HEK293 (cell line): ENCODE measurements at regions not wholly inside any gene's neighbourhood (a gene's known extent, or its start where the extent isn't known, plus 50 kb on each side); places are given as distances from the start of the nearest gene placed in this dataset.

ENCODE experiments used
- CTCF ChIA-PET: fragments of 350-600 bp; formaldehyde crosslinking; extraction: SDS; loops from one replicate; lab custom pipeline; 2021; ENCODE audit warnings: antibody characterized with exemption; lab: Yijun Ruan, JAX
- POLR2A ChIA-PET: fragments of 300-600 bp; formaldehyde crosslinking; extraction: SDS; loops from one replicate; lab custom pipeline; 2020; ENCODE audit warnings: antibody characterized with exemption, inconsistent platforms; lab: Yijun Ruan, JAX
- H3K27ac ChIP-seq: fragments of 200-500 bp; sonication (Bioruptor generic); 2 replicates; pipeline ENCODE4 v1.5.1; 2014; ENCODE audit warnings: low read depth, low read length, control low read depth, inconsistent platforms; ENCODE audit errors: extremely low read depth
- H3K36me3 ChIP-seq, 2 experiments: fragments of 200-500 bp in 1 of 2; sonication (Bioruptor generic) in 1 of 2; 1 replicate in 1 of 2; 2 replicates in 1 of 2; pipeline ENCODE4 v1.5.1; 2014 to 2017; ENCODE audit warnings: inconsistent platforms in 2 of 2, low read length in 2 of 2; ENCODE audit not compliant: control insufficient read depth in 2 of 2, insufficient read depth in 1 of 2
- H3K4me1 ChIP-seq: fragments of 200-500 bp; sonication (Bioruptor generic); 2 replicates; pipeline ENCODE4 v1.5.1; 2014; ENCODE audit warnings: mild to moderate bottlenecking, low read length, inconsistent platforms; ENCODE audit not compliant: control insufficient read depth, insufficient read depth
- H3K4me3 ChIP-seq: 2 replicates; pipeline ENCODE4 v1.5.1; 2011; ENCODE audit warnings: low read depth, mild to moderate bottlenecking, control low read depth, low read length, moderate library complexity
- H3K9me3 ChIP-seq: fragments of 200-500 bp; sonication (Bioruptor generic); 2 replicates; pipeline ENCODE4 v1.5.1; 2014; ENCODE audit warnings: low read depth, low read length, inconsistent platforms; ENCODE audit not compliant: control insufficient read depth, insufficient read depth
- BCL11A ChIP-seq: fragments of 450-650 bp; formaldehyde crosslinking; IDR thresholded peaks from 2 replicates; pipeline ENCODE4 v1.5.1; 2016; ENCODE audit warnings: low read depth, missing biosample characterization, missing genetic modification characterization
- BCL6B ChIP-seq: fragments of 450-650 bp; formaldehyde crosslinking; IDR thresholded peaks from 2 replicates; pipeline ENCODE4 v1.5.1; 2017; ENCODE audit warnings: missing biosample characterization, missing genetic modification characterization
- ELK4 ChIP-seq: IDR thresholded peaks from 2 replicates; pipeline ENCODE4 v1.6.1; 2011; ENCODE audit warnings: mild to moderate bottlenecking, low read depth, low read length, borderline replicate concordance
- HOXC10 ChIP-seq: sonication (generic); formaldehyde crosslinking; IDR thresholded peaks from 2 replicates; pipeline ENCODE4 v1.8.1; 2023; ENCODE audit warnings: mild to moderate bottlenecking, missing genetic modification reagents
- KLF9 ChIP-seq: fragments of 450-650 bp; formaldehyde crosslinking; IDR thresholded peaks from 2 replicates; pipeline ENCODE4 v1.5.1; 2016; ENCODE audit warnings: missing biosample characterization, missing genetic modification characterization, low read depth
- ZNF311 ChIP-seq: fragments of 450-650 bp; formaldehyde crosslinking; IDR thresholded peaks from 2 replicates; pipeline ENCODE4 v1.5.1; 2017; ENCODE audit warnings: missing biosample characterization, missing genetic modification characterization, borderline replicate concordance
- ZNF341 ChIP-seq: fragments of 450-650 bp; formaldehyde crosslinking; IDR thresholded peaks from 2 replicates; pipeline ENCODE4; 2016; ENCODE audit warnings: low read depth, missing biosample characterization, missing genetic modification characterization
- ZNF354C ChIP-seq: fragments of 450-650 bp; formaldehyde crosslinking; IDR thresholded peaks from 2 replicates; pipeline ENCODE4 v1.5.1; 2016; ENCODE audit warnings: missing biosample characterization, missing genetic modification characterization, low read depth, borderline replicate concordance
- ZNF558 ChIP-seq: fragments of 450-650 bp; formaldehyde crosslinking; IDR thresholded peaks from 2 replicates; pipeline ENCODE4 v1.5.1; 2016; ENCODE audit warnings: missing biosample characterization, missing genetic modification characterization
- ZNF560 ChIP-seq: fragments of 450-650 bp; formaldehyde crosslinking; IDR thresholded peaks from 2 replicates; pipeline ENCODE4 v1.5.1; 2017; ENCODE audit warnings: missing biosample characterization, missing genetic modification characterization, borderline replicate concordance
- ZNF571 ChIP-seq: fragments of 450-650 bp; formaldehyde crosslinking; IDR thresholded peaks from 2 replicates; pipeline ENCODE4 v1.5.0; 2017; ENCODE audit warnings: missing biosample characterization, missing genetic modification characterization
- ZNF639 ChIP-seq: fragments of 450-650 bp; formaldehyde crosslinking; IDR thresholded peaks from 2 replicates; pipeline ENCODE4 v1.5.1; 2016; ENCODE audit warnings: missing biosample characterization, missing genetic modification characterization
- ZNF701 ChIP-seq: fragments of 450-650 bp; formaldehyde crosslinking; IDR thresholded peaks from 2 replicates; pipeline ENCODE4 v1.5.1; 2016; ENCODE audit warnings: missing biosample characterization, missing genetic modification characterization
- ZNF776 ChIP-seq: fragments of 450-650 bp; formaldehyde crosslinking; IDR thresholded peaks from 2 replicates; pipeline ENCODE4 v1.5.0; 2017; ENCODE audit warnings: missing biosample characterization, missing genetic modification characterization, borderline replicate concordance
- ZNF830 ChIP-seq: fragments of 450-650 bp; IDR thresholded peaks from 2 replicates; pipeline ENCODE4 v1.5.0; 2018; ENCODE audit warnings: missing biosample characterization, missing genetic modification characterization, low read depth, mild to moderate bottlenecking, moderate library complexity
- ZNF843 ChIP-seq: fragments of 450-650 bp; formaldehyde crosslinking; IDR thresholded peaks from 2 replicates; pipeline ENCODE4 v1.5.1; 2016; ENCODE audit warnings: missing biosample characterization, missing genetic modification characterization
- ZSCAN23 ChIP-seq: fragments of 450-650 bp; formaldehyde crosslinking; IDR thresholded peaks from 2 replicates; pipeline ENCODE4 v1.5.1; 2016; ENCODE audit warnings: missing biosample characterization, missing genetic modification characterization

- ChIA-PET POLR2A (interaction anchor here (0.5 to 0.6 kb wide), 2 partner anchors 143 to 975 kb away, joined by 3 to 4 read pairs; no protein-coding TSS in a partner anchor), CTCF (no interaction called here)
Measured at GRCh38 chr16:73322856-73323255, 274.9 kb upstream of the ZFHX3 start.

GRCh38 chr16:73321853-73322252, 273.9 kb upstream of the ZFHX3 start:
- Histone ChIP-seq H3K36me3 (no peaks in the 10 kb centered on the region), H3K4me1 (no peaks in the 10 kb centered on the region), H3K9me3 (no peaks in the 10 kb centered on the region), H3K4me3 (no peak overlapping the region), H3K27ac (no peak overlapping the region)
- no peak for TF ChIP-seq ZNF571 (tag by site-specific recombination)
- TF ChIP-seq ELK4: no peak
- TF ChIP-seq ZNF701 (tag by site-specific recombination): no peak
- ChIA-PET POLR2A (no interaction called here), CTCF (interaction anchor here (0.7 kb wide), 1 partner anchor 953 kb away, joined by 3 read pairs; no protein-coding TSS in a partner anchor)

More at GRCh38 chr16:73322856-73323255, 274.9 kb upstream of the ZFHX3 start:
- H3K4me1 ChIP-seq: no peaks in the 10 kb centered on the region
- no peaks in the 10 kb centered on the region for H3K36me3 ChIP-seq
- no peak overlapping the region for H3K4me3 ChIP-seq
- no peaks in the 10 kb centered on the region for H3K9me3 ChIP-seq
- TF ChIP-seq HOXC10 (CRISPR knock-in tag) (no peak), ZNF341 (tag by site-specific recombination) (no peak), KLF9 (tag by site-specific recombination) (no peak), ZNF830 (tag by site-specific recombination) (no peak), ZNF311 (tag by site-specific recombination) (no peak), BCL11A (no peak), ZNF776 (tag by site-specific recombination) (no peak)
- no peak overlapping the region for H3K27ac ChIP-seq

GRCh38 chr16:73319737-73320136, 271.8 kb upstream of the ZFHX3 start:
- no peak overlapping the region for H3K27ac ChIP-seq
- TF ChIP-seq ZSCAN23 (tag by site-specific recombination) (no peak), ZNF560 (no peak), ZNF558 (tag by site-specific recombination) (no peak), ZNF354C (tag by site-specific recombination) (no peak), ZNF843 (tag by site-specific recombination) (no peak), ZNF639 (tag by site-specific recombination) (no peak), BCL6B (no peak)
- no peaks in the 10 kb centered on the region for H3K9me3 ChIP-seq
- no peaks in the 10 kb centered on the region for H3K36me3 ChIP-seq
- ChIA-PET CTCF (no interaction called here), POLR2A (no interaction called here)
- no peak overlapping the region for H3K4me3 ChIP-seq
- no peaks in the 10 kb centered on the region for H3K4me1 ChIP-seq
